ENCODE measurements at regions not wholly inside any gene's neighbourhood (a gene's known extent, or its start where the extent isn't known, plus 50 kb on each side); places are given as distances from the start of the nearest gene placed in this dataset.

DNA sequence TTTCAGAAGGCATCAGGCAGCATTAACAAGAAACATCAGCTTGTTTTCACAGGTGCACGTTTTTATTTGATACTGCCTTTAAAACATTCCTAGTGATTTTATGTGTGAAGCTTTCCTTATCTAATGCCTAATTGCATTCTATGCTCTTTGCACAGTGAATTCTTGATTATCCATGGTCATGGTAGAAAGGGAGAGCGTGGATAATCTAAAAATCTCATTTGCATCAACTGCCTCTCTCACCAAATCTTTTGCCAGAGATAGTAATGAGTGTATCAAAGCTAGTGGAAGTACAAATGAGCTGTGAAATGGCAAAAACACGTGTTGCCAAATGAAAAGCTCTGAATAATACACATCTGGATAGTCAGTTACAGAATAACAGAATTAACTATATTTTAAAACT lies 170.5 kb downstream of the NAA11 start:
- Histone ChIP-seq H3K36me3 (replicated peaks) (no peaks in the 10 kb centered on the region), H3K27me3 (replicated peaks) (no peaks in the 10 kb centered on the region), H3K4me3 (ENCODE audit: low read depth, low read length) (no peak overlapping the region), H3K27ac (no peak overlapping the region)
- TF ChIP-seq, protein P1, sequence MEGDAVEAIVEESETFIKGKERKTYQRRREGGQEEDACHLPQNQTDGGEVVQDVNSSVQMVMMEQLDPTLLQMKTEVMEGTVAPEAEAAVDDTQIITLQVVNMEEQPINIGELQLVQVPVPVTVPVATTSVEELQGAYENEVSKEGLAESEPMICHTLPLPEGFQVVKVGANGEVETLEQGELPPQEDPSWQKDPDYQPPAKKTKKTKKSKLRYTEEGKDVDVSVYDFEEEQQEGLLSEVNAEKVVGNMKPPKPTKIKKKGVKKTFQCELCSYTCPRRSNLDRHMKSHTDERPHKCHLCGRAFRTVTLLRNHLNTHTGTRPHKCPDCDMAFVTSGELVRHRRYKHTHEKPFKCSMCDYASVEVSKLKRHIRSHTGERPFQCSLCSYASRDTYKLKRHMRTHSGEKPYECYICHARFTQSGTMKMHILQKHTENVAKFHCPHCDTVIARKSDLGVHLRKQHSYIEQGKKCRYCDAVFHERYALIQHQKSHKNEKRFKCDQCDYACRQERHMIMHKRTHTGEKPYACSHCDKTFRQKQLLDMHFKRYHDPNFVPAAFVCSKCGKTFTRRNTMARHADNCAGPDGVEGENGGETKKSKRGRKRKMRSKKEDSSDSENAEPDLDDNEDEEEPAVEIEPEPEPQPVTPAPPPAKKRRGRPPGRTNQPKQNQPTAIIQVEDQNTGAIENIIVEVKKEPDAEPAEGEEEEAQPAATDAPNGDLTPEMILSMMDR (IDR thresholded peaks at IDR 0.05; ENCODE audit: low read depth, low read length, missing control alignments): no peak
- no peak for DNase-seq
- in situ Hi-C loops (cut with HindIII; ENCODE audit: low pct_ligation_motif_present, low sequenced_read_pairs): no loop called here

DNA sequence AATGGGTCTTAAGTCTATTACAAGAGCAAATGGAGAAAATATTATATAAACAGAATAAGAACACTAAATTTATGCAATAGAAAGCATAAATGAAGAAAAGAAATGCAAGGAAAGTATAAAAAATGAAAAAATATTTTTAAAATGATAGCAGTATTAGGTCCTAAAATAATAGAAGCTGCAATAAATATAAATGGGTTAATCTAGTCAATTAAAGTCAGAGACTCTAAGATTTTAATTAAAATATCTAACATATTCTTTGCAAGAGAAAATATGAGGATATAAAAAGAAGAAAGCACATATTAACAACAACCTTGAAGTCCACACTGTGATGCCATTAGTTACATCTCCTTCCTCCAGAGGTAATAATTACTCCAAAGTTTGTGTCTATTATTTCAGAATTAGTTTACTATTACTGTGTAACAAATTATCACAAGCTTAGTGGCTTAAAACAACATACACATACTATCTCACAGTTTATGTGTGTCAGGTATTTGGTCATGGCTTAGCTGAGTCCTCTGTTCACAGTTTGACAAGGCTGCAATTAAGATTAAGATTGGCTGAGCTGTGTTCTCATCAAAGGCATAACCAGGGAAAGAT lies 174.9 kb downstream of the NAA11 start:
- H3K36me3 ChIP-seq (replicated peaks): no peaks in the 10 kb centered on the region
- DNase-seq: no peak
- no peaks in the 10 kb centered on the region for H3K27me3 ChIP-seq (replicated peaks)
- no peak overlapping the region for H3K27ac ChIP-seq
- TF ChIP-seq, protein P1 (IDR thresholded peaks at IDR 0.05; ENCODE audit: low read depth, low read length, missing control alignments): no peak
- no peak overlapping the region for H3K4me3 ChIP-seq (ENCODE audit: low read depth, low read length)
- in situ Hi-C loops (cut with HindIII; ENCODE audit: low pct_ligation_motif_present, low sequenced_read_pairs): no loop called here

DNA sequence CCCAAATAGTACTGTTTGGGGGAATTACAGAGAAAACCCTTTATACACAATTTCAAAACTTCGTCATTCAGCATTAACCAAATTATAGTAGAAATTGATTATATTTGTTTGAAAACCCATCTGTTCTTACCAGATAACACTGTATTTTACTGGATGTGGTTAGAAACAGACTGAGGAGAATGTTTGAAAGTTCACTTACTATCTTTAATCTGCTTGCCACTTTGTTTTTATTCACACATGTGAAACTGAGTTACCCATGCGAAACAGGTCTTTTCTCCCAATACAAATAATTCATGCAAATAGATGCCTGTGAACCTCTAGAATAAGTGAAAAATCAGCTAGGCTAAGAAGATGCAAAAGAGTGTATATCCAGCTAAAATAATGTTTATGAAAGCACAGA lies 177.5 kb downstream of the NAA11 start:
- in situ Hi-C loops (cut with HindIII; ENCODE audit: low pct_ligation_motif_present, low sequenced_read_pairs): no loop called here
- DNase-seq: no peak
- H3K27ac ChIP-seq: no peak overlapping the region
- H3K27me3 ChIP-seq (replicated peaks): no peaks in the 10 kb centered on the region
- H3K36me3 ChIP-seq (replicated peaks): no peaks in the 10 kb centered on the region
- H3K4me3 ChIP-seq (ENCODE audit: low read depth, low read length): no peak overlapping the region
- TF ChIP-seq, protein P1 (IDR thresholded peaks at IDR 0.05; ENCODE audit: low read depth, low read length, missing control alignments): no peak

DNA sequence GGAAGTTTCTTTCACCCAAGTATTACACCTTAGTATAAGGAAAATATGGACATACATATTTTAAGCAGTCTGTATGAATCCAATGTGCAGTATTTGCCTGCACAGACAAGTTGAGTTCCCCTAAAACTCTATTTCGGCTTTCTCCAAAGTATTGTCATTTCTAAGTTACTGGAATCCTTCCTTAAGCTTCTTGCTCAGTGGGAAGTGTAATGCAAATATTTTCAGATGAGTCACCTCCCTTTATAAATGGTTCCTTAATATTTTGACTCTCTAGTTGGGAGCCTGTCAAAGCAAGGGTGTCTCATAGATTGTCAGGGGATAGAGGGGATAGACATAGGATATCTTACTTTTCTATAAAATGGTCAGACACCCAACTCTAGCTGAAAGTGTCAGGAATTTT lies 178.6 kb downstream of the NAA11 start:
- H3K27ac ChIP-seq: no peak overlapping the region
- H3K4me3 ChIP-seq (ENCODE audit: low read depth, low read length): no peak overlapping the region
- no peaks in the 10 kb centered on the region for H3K36me3 ChIP-seq (replicated peaks)
- in situ Hi-C loops (cut with HindIII; ENCODE audit: low pct_ligation_motif_present, low sequenced_read_pairs): no loop called here
- H3K27me3 ChIP-seq (replicated peaks): no peaks in the 10 kb centered on the region
- no peak for DNase-seq
- TF ChIP-seq, protein P1 (IDR thresholded peaks at IDR 0.05; ENCODE audit: low read depth, low read length, missing control alignments): no peak

DNA sequence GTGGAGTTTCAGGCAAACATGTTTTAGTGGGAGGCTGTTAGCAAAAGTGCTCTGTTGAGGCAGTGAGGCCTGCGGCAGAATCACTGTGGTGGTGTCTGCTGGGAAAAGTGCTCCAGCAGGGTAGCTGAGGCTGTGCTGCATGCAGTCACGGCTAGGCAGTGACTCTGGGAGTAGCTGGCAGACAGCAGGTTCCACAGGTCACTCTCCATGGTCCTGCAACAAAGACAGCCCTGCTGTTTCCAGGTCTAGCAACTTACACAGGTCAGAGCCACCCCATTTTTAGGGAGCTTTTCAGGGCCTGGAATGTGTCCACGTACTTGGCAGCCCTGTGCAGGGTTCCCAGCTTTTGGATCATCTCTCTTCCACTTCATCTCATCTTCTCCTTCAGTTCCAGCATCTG lies 184.3 kb downstream of the NAA11 start:
- in situ Hi-C loops (cut with HindIII; ENCODE audit: low pct_ligation_motif_present, low sequenced_read_pairs): no loop called here
- H3K27ac ChIP-seq: no peak overlapping the region
- H3K27me3 ChIP-seq (replicated peaks): no peaks in the 10 kb centered on the region
- DNase-seq: peak; percentile 31
- H3K36me3 ChIP-seq (replicated peaks): no peaks in the 10 kb centered on the region
- no peak overlapping the region for H3K4me3 ChIP-seq (ENCODE audit: low read depth, low read length)
- TF ChIP-seq, protein P1 (IDR thresholded peaks at IDR 0.05; ENCODE audit: low read depth, low read length, missing control alignments): no peak

DNA sequence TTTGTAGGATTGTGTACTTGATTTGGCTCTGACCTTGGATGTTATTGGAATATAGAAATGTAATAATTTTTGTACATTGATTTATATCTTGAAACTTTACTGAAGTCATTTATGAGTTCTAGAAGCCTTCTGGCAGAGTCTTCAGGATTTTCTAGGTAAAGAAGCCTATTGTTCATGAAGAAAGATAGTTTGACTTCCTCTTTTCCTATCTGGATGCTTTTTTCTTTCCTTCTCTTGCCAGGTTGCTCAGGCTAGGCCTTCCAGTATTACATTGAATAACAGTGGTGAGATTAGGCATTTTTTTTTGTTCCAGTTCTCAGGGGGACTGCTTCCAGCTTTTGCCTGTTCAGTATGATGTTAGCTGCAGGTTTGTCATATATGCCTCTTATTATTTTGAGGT lies 191.1 kb downstream of the NAA11 start:
- Histone ChIP-seq H3K36me3 (replicated peaks) (no peaks in the 10 kb centered on the region), H3K27ac (no peak overlapping the region), H3K27me3 (replicated peaks) (no peaks in the 10 kb centered on the region), H3K4me3 (ENCODE audit: low read depth, low read length) (no peak overlapping the region)
- in situ Hi-C loops (cut with HindIII; ENCODE audit: low pct_ligation_motif_present, low sequenced_read_pairs): no loop called here
- TF ChIP-seq, protein P1 (IDR thresholded peaks at IDR 0.05; ENCODE audit: low read depth, low read length, missing control alignments): no peak
- no peak for DNase-seq
